DMS153 (cell line): ENCODE measurements at regions not wholly inside any gene's neighbourhood (a gene's known extent, or its start where the extent isn't known, plus 50 kb on each side); places are given as distances from the start of the nearest gene placed in this dataset.
A peak's percentile ranks its signal among the peaks of the same experiment; 100 is the strongest.
"Not testable (repeated sequence)": the region's sequence is repeated elsewhere in the genome, so short reads cannot be mapped to it uniquely, and the experiment has no call there.

Experiments used
- DNase-seq: peaks from one replicate; lab custom pipeline; 2025; lab: John Stamatoyannopoulos, UW

GRCh38 chr2:198628596-198628995 lies 824.2 kb downstream of the PLCL1 start:
- DNase-seq, result no peak

- DNase-seq, result no peak
These were observed 818.8 kb downstream of the PLCL1 start for GRCh38 chr2:198622986-198623730.

DNA sequence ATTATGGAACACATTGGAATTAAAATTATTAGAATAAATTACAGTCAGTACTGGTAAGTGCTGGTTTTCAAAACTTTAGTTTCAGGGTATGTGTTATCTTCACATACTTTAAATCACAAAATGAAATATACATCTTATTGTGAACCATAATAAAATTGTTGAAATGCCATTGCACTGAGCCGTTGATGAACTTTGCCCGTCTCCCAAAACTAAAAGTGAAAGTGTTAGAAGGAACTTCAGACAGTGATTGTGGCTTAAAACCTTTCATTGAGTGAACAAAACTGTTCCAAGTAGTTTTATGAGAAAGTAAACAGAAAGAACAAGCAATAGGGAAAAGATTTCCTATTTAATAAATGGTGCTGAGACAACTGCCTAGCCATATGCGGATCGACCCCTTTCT lies 811.6 kb downstream of the PLCL1 start:
- DNase-seq, result no peak

GRCh38 chr2:198611201-198611600 lies 806.8 kb downstream of the PLCL1 start:
- DNase-seq, result no peak

DNA sequence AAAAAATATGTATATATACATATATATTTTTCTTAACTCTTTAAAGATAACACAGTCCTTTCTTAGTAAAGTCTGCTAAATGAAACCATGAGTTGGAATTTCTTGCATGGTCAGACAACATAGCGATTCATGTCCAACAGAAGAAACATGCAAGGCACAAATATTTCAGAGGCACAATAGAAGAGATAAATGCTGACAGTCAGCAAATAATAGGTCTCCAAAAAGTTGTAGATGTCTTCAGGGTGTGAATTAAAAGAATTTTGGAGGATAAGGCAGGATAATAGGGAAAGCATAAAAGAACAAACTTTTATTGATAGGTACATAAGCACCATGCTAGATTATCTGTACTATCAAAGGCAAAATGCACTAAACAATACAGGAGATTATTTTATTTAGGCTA lies 800.2 kb downstream of the PLCL1 start:
- no peak for DNase-seq

DNA sequence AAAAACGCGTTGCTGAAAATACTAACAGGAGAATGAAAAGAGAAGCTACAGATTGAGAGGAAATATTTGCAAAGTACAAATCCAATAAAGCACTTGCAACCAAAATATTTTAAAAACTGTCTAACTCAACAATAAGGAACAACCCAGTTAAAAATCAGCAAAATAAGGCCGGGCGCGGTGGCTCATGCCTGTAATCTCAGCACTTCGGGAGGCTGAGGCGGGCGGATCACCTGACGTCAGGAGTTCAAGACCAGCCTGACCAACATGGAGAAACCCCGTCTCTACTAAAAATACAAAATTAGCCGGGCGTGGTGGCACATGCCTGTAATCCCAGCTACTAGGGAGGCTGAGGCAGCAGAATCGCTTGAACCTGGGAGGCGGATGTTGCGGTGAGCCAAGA lies 798.6 kb downstream of the PLCL1 start:
- not testable (repeated sequence) for DNase-seq

- DNase-seq, result no peak
These were observed 793.3 kb downstream of the PLCL1 start for GRCh38 chr2:198597648-198598047.

DNA sequence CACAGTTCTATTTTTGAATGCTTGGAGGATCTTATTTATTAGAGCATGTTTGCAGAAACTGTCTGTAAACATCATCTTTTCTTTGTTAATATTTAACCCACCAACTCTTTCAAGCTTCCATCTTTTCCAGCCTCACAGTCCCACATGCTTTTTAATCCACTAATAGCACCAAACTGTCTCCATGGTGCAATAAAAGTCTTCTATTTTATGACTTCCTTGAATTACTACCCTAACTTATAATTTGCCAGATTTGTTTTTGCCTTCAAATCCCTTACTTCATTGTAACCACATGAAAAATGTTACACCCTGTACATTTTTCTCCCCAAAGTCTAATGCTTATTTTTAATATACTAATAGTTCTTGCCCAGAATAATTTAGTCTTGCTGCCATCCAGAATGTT lies 792.6 kb downstream of the PLCL1 start:
- DNase-seq, result no peak

DNA sequence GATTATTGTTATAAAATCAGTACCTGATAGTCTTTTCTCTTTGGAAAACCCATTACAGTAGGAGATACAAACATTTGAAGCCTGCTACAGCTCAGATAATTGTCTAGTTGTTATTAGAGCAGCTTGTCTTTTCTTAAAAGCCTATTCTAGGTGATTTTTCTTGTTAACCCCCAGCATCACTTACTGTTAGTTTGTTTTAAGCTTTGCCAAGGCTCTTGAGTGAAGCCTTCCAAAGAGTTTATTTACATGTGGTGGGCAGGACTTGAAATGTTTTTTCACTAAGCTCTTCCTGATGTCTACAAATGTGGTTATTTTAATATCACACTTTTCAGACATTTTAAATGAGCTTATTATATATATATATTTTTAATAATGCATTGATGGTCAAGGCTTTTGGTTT lies 791.3 kb downstream of the PLCL1 start:
- DNase-seq, result peak; percentile 14

GRCh38 chr2:198591586-198591985 lies 787.2 kb downstream of the PLCL1 start:
- DNase-seq, result no peak

GRCh38 chr2:198587741-198588140 lies 783.3 kb downstream of the PLCL1 start:
- DNase-seq, result no peak

DNA sequence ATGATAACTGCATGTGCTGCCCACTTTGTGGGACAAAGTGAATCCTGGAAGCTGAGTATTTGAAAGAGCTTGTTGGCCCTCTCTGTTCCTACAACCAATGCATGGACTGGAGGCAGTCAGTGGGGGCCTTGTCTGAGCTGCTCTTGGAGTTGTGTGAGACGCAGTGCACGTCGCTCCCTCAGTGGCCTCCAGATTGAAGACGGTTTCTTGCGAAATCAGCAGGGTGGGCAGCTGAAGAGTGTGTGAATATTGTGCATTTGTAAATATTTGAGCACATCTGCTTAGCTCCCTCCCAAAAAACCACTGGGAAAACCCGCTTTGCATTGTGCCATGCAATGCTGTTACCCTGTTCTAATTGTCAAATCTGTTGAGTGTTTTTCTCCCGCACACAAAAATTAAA lies 782.8 kb downstream of the PLCL1 start:
- DNase-seq, result no peak

DNA sequence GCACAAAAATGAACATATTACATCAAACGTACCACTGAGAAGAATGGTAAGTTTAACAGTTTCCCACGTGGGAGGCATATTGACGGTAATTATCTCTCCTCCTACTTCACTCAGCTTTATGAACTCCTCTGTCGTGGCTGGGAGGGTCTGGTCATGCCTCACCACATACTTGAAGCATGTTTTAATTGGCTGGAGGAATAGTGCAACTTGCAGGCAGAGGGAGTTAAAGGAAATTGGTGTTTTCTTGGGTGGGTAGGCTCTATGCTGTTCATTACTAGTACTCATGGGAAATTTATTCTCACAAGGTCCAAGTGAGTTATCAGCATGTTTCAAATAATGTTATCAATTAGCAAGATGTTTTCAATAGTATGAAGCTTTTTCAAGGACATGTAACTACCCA lies 767.0 kb downstream of the PLCL1 start:
- DNase-seq, result no peak

GRCh38 chr2:198558176-198558575 lies 753.8 kb downstream of the PLCL1 start:
- no peak for DNase-seq

GRCh38 chr2:198546122-198546521 lies 741.7 kb downstream of the PLCL1 start:
- peak; percentile 36 for DNase-seq

DNA sequence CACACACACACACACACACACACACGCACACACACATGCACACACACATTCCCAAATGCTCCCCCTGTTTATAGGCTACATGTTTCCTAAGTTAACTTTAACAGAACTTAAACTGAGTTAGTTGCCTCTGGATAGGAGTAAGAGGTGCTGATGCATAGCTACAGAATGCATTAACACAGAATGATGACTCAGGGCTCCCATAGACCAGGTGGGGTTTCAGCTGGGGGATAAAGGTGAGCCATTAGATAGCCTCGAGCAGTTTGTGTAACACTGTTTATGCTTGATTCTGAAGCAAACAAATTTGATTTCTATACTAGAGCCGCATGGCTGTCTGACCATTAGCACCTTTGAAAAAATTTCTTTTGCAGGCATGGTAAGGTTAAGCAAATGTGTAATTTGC lies 741.0 kb downstream of the PLCL1 start:
- no peak for DNase-seq

DNA sequence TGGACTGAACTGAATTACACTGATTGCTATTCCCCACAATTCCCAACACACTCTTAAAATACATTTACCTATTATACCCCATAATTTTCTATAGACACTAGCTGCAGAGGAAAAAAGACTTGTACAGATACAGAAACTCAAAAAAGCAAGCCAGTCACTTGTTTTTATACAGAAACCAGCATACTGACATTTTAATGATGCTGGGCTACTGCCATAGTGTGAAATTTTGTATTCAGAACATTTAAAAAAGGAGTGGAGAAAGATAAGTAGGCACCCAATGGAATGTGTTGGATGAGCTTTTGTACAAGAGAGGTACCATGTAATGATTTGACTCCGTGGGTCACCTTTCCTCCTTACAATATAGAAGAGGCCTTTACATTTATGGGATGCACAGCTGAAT lies 740.1 kb downstream of the PLCL1 start:
- no peak for DNase-seq

DNA sequence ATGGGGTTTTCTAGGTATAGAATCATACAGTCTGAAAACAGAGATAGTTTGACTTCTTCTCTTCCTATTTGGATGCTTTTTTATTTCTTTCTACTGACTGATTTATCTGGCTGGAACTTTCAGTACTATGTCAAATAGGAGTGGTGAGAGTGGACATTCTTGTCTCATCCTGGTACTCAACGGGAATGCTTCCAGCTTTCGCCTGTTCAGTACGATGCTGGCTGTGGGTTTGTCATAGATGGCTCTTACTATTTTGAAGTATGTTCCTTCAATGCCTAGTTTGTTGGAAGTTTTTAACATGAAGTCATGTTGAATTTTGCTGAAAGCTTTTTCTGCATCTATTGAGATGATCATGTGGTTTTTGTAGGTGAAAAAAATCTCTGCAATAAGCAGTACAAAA lies 730.4 kb downstream of the PLCL1 start:
- DNase-seq, result no peak

GRCh38 chr2:198525211-198525969 lies 721.0 kb downstream of the PLCL1 start:
- no peak for DNase-seq

DNA sequence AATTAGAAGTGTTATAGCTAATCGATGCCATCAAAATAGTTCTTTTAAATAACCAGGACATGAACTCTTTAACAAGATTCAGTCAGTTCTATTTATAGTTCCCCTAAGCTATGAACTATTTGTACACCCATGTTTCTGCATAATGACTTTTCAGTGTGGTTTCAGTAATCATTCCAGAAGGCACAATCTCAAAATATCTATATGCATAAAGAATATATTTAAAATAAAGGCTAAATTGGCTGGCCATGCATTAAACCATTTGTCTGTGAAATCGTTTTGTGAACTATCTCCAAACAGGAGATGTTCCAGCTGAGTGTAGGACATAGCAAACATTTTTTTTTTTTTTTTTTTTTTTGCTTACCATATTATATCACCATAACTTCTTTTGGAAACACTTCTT lies 719.3 kb downstream of the PLCL1 start:
- DNase-seq, result no peak

DNA sequence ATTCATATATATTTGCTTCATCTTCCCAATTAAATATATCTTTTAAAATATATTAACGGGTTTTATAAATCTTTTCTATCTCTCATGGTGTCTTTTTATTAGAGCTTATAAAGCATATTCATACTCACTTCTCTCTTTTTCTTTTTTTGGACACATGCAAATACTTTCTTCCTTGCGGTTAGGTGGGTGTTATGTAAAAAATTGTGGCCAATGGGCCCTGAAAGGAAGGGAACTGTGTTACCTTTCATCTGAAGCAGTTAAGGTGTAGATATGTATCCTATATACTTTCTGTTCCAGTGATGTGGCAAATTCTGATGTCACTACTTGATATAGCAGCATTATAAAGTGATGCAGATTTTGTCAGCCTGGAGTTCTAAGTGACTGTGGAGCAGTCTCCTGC lies 714.5 kb downstream of the PLCL1 start:
- DNase-seq, result no peak

DNA sequence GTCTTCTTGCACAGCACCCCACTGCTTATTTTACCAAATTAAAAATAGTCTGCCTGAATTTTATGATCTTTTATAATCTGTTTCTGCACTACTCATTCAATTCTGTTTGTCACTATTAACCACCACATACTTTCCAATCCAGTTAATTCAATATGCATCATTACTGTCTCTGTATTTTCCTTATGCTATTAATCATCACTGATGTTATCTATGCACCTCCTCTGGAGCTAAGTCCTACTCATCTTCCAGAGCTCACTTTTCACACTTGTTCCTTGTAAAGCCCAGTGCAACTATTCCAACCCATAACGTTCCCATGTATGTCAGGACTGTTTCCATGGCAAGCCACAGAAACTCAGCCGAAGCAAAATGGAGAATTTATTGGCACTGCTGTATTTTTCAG lies 713.6 kb downstream of the PLCL1 start:
- no peak for DNase-seq

DNA sequence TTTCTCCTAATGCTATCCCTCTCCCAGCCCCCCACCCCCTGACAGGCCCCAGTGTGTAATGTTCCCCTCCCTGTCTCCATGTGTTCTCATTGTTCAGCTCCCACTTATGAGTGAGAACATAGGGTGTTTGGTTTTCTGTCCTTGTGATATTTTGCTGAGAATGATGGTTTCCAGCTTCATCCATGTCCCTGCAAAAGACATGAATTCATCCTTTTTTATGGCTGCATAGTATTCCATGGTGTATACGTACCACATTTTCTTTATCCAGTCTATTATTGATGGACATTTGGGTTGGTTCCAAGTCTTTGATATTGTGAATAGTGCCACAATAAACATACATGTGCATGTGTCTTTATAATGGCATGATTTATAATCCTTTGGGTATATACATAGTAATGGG lies 704.2 kb downstream of the PLCL1 start:
- not testable (repeated sequence) for DNase-seq

GRCh38 chr2:198499539-198499938 lies 695.1 kb downstream of the PLCL1 start:
- no peak for DNase-seq
